ENCODE measurements at regions not wholly inside any gene's neighbourhood (a gene's known extent, or its start where the extent isn't known, plus 50 kb on each side); places are given as distances from the start of the nearest gene placed in this dataset.

GRCh38 chr3:38966811-38967692 lies 84.7 kb downstream of the SCN11A start:
- Histone ChIP-seq H3K36me3 (ENCODE audit: control insufficient read depth, insufficient read depth, low read length) (no peaks in the 10 kb centered on the region), H3K9me3 (no peaks in the 10 kb centered on the region), H3K4me1 (no peaks in the 10 kb centered on the region), H3K27me3 (replicated peaks; ENCODE audit: control insufficient read depth, insufficient read depth, low read length) (no peaks in the 10 kb centered on the region), H3K4me3 (ENCODE audit: low read depth, low read length) (no peak overlapping the region)
- ChIA-PET CTCF (no interaction called here), POLR2A (no interaction called here)
- Mint-ChIP-seq H3K9me3 (ENCODE audit: unreplicated experiment) (no peaks in the 10 kb centered on the region), H3K27me3 (ENCODE audit: insufficient read depth, unreplicated experiment) (peaks cover 12% of the 10 kb centered on the region), H3K36me3 (ENCODE audit: insufficient read depth, unreplicated experiment) (no peaks in the 10 kb centered on the region), H3K4me3 (ENCODE audit: unreplicated experiment) (no peak overlapping the region), H3K27ac (ENCODE audit: unreplicated experiment) (no peak overlapping the region), H3K4me1 (ENCODE audit: low read depth, unreplicated experiment) (no peaks in the 10 kb centered on the region)
- intact Hi-C loops (cut with micrococcal nuclease; ENCODE audit: unreplicated experiment), result no loop called here
- DNase-seq, result no peak
- no peak for TF ChIP-seq CTCF (IDR thresholded peaks at IDR 0.05; ENCODE audit: insufficient read depth in 1 of 2, low read depth in 1 of 2, low read length in 1 of 2, severe bottlenecking in 1 of 2, unreplicated experiment in 1 of 2)
- BruUV-seq (replicated peaks), result no TSS peak

- Mint-ChIP-seq H3K4me1 (ENCODE audit: low read depth, unreplicated experiment) (no peaks in the 10 kb centered on the region), H3K9me3 (ENCODE audit: unreplicated experiment) (no peaks in the 10 kb centered on the region), H3K4me3 (ENCODE audit: unreplicated experiment) (no peak overlapping the region), H3K27ac (ENCODE audit: unreplicated experiment) (no peak overlapping the region), H3K36me3 (ENCODE audit: insufficient read depth, unreplicated experiment) (no peaks in the 10 kb centered on the region), H3K27me3 (ENCODE audit: insufficient read depth, unreplicated experiment) (peaks cover 4% of the 10 kb centered on the region)
- no peak overlapping the region for H3K4me3 ChIP-seq (ENCODE audit: low read depth, low read length)
- POLR2A ChIA-PET, result no interaction called here
- H3K27me3 ChIP-seq (replicated peaks; ENCODE audit: control insufficient read depth, insufficient read depth, low read length), result no peaks in the 10 kb centered on the region
- H3K4me1 ChIP-seq, result no peaks in the 10 kb centered on the region
- no peaks in the 10 kb centered on the region for H3K9me3 ChIP-seq
- CTCF ChIA-PET, result no interaction called here
- no peak for DNase-seq
- TF ChIP-seq CTCF (IDR thresholded peaks at IDR 0.05; ENCODE audit: insufficient read depth in 1 of 2, low read depth in 1 of 2, low read length in 1 of 2, severe bottlenecking in 1 of 2, unreplicated experiment in 1 of 2), result no peak
- BruUV-seq (replicated peaks), result no TSS peak
- intact Hi-C loops (cut with micrococcal nuclease; ENCODE audit: unreplicated experiment), result no loop called here
- no peaks in the 10 kb centered on the region for H3K36me3 ChIP-seq (ENCODE audit: control insufficient read depth, insufficient read depth, low read length)
Observed at GRCh38 chr3:38964646-38965045, 87.1 kb downstream of the SCN11A start.

GRCh38 chr3:38964204-38964603 lies 87.5 kb downstream of the SCN11A start:
- Histone ChIP-seq H3K27me3 (replicated peaks; ENCODE audit: control insufficient read depth, insufficient read depth, low read length) (no peaks in the 10 kb centered on the region), H3K36me3 (ENCODE audit: control insufficient read depth, insufficient read depth, low read length) (no peaks in the 10 kb centered on the region), H3K4me3 (ENCODE audit: low read depth, low read length) (no peak overlapping the region), H3K9me3 (no peaks in the 10 kb centered on the region), H3K4me1 (no peaks in the 10 kb centered on the region)
- ChIA-PET POLR2A (no interaction called here), CTCF (no interaction called here)
- no peak for DNase-seq
- no peaks in the 10 kb centered on the region for H3K9me3 Mint-ChIP-seq (ENCODE audit: unreplicated experiment)
- no peak overlapping the region for H3K27ac Mint-ChIP-seq (ENCODE audit: unreplicated experiment)
- no peak overlapping the region for H3K4me3 Mint-ChIP-seq (ENCODE audit: unreplicated experiment)
- no peaks in the 10 kb centered on the region for H3K36me3 Mint-ChIP-seq (ENCODE audit: insufficient read depth, unreplicated experiment)
- H3K4me1 Mint-ChIP-seq (ENCODE audit: low read depth, unreplicated experiment), result no peaks in the 10 kb centered on the region
- BruUV-seq (replicated peaks), result no TSS peak
- no peak for TF ChIP-seq CTCF (IDR thresholded peaks at IDR 0.05; ENCODE audit: insufficient read depth in 1 of 2, low read depth in 1 of 2, low read length in 1 of 2, severe bottlenecking in 1 of 2, unreplicated experiment in 1 of 2)
- H3K27me3 Mint-ChIP-seq (ENCODE audit: insufficient read depth, unreplicated experiment), result peaks cover 4% of the 10 kb centered on the region
- intact Hi-C loops (cut with micrococcal nuclease; ENCODE audit: unreplicated experiment), result no loop called here
